ENCODE measurements at regions not wholly inside any gene's neighbourhood (a gene's known extent, or its start where the extent isn't known, plus 50 kb on each side); places are given as distances from the start of the nearest gene placed in this dataset.
"Not testable (repeated sequence)": the region's sequence is repeated elsewhere in the genome, so short reads cannot be mapped to it uniquely, and the experiment has no call there.

DNA sequence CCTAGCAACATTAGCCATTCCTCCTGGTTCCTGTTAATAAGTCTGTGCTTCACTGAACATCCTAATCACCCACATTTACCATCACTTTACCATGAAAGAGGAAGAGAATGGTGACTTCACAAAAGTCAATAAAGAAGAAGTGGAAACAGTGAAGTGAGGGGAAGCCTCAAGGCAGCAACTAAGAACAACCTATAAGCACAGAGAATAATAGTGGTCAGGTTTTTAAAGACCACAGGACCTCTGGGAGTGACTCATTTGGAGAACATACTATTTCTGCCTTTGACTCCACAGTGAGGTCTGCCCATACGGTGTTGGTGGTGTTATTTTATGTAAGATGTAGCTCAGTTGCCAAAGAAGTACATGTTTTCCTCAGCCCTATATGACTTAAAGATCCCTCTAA, 86.0 kb upstream of the TET2 start:
- no peak for DNase-seq

GRCh38 chr4:105061136-105061696, 85.5 kb upstream of the TET2 start:
- no peak for DNase-seq

DNA sequence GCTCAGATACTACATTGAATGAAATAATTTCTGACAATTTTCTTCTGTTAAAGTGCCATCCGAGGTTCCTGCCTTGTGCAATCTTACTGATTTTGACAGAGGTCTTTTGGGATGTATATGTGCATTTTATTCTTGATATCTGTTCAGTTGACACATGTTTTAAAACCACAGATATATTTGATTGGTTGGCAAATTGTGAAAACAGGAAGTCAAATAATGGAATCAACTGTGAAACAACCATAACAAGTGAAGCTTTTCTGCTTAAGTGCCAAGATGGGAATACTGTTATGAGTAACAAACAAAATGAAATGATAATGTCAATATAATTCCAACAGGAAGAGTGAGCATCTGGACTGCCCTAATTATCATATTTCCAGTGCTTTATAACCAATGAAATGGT, 84.9 kb upstream of the TET2 start:
- no peak for DNase-seq

DNA sequence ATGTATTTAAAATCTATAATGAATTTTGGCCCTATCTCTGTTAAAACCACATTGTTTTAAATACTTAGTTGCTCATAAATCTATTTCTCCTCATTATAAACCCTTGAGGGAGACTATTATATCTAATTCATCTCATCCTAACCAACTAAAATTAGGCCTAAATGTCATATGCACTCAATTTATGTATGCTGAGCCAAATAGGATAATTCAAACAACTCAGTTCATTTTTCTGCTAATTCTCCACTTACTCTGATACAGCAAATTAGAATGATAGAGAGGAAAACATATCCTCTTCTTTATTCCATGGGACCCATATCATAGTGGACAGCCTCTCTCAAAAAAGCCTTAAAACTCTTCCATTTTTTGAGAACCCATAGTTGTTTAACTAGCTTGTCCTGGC, 80.3 kb upstream of the TET2 start:
- no peak for DNase-seq

GRCh38 chr4:105067431-105067830, 79.2 kb upstream of the TET2 start:
- no peak for DNase-seq

- no peak for DNase-seq
Observed at GRCh38 chr4:105067946-105068345, 78.7 kb upstream of the TET2 start.

GRCh38 chr4:105068516-105068915, 78.2 kb upstream of the TET2 start:
- no peak for DNase-seq

DNA sequence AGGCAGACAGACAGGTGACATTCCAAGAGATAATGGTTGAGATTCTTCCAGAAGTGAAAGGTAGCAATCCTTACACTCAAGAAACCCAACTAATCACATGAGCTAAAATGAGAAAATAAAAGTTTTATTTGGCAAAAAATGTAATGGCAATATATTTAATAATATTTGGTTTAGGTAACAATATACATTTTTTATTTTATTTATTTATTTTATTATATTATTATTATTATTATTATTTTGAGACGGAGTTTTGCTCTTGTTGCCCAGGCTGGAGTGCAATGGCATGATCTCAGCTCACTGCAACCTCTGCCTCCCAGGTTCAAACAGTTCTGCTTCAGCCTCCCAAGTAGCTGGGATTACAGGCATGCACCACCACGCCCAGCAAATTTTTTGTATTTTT, 74.6 kb upstream of the TET2 start:
- DNase-seq: not testable (repeated sequence)

- DNase-seq: no peak
Observed at GRCh38 chr4:105074097-105074496, 72.6 kb upstream of the TET2 start.

DNA sequence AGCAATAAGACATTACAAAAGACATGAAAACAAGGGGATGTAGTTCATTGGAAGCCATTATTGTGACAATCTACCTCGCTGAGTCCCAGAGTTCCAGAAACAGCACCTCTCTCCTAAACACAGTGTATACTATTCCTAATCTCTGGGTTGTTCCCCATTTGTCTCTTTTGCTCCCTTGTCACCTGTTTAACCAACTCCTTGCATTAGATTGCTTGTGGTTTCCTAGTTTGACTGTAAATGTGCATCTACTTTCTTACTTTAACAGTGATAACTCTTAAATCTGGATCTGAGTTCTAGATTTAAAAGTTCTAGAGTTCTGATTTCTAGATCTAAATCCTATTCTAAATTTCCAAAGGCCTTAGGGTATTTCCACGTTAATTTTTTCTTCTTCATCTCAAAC, 71.6 kb upstream of the TET2 start:
- DNase-seq: no peak

DNA sequence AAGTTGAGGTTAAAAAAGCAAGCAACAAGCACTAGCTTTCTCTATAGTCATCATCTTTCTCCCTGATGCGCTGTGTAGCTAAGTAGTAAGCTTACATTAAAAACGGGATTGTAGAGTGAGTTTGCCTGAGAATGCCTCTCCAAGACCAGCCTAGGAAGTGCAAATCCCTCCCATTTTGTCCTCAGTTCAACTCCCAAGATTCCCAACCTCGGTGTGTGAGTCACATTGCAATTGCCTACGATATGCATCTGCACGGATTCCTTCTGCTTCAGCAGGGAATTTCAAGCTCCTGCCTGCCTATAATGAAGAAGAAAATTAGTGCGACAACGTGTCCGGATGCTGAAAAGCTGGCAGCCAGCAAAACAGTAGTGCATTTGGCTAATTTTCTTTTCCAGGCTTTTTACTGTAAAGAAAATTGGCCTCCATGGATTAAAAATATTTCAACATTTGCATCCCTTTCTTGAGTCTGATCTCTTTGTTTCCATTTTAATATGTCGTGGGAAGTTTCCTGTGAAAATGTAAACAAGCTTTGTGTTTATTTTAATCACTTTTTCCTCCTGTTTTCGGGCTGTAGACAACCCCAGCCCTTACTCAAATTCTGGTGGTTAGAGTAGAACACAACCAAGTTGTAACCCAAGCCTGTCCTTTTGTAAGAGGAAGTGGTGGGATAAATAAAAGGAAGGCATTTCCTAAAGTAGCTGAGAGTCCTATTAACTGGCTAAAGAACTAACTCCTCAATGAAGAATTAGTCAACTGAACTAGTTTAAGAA, 58.4 kb upstream of the TET2 start:
- no peak for DNase-seq

- peak; percentile 1 for DNase-seq
Observed at GRCh38 chr4:105092356-105092755, 54.3 kb upstream of the TET2 start.

- no peak for DNase-seq
Observed at GRCh38 chr4:105092768-105093167, 53.9 kb upstream of the TET2 start.

GRCh38 chr4:105093975-105094374, 52.7 kb upstream of the TET2 start:
- DNase-seq: no peak

Measured in NCI-H510A (cell line).